PC-3 (cell line): ENCODE measurements at regions not wholly inside any gene's neighbourhood (a gene's known extent, or its start where the extent isn't known, plus 50 kb on each side); places are given as distances from the start of the nearest gene placed in this dataset.
A peak's percentile ranks its signal among the peaks of the same experiment; 100 is the strongest.

Experiments used
- ATAC-seq: fragments of 200-7000 bp; cut with Tn5 transposase; 2 replicates; pipeline ENCODE4 v1.9.1; 2020; ENCODE audit warnings: mild to moderate bottlenecking, moderate library complexity
- BruUV-seq: library from RNA; stranded (reverse); fragments of 400-500 nt; replicated peaks from 2 replicates; lab custom pipeline; 2021; lab: Mats Ljungman, UMichigan
- CTCF ChIA-PET: fragments of 300-600 bp; sonication (Branson Sonifier 250); formaldehyde crosslinking; loops from one replicate; lab custom pipeline; 2022; ENCODE audit warnings: antibody characterized with exemption; lab: Charles Lee
- POLR2A ChIA-PET: fragments of 300-600 bp; sonication (Branson Sonifier 250); formaldehyde crosslinking; loops from one replicate; lab custom pipeline; 2022; ENCODE audit warnings: antibody characterized with exemption; ENCODE audit not compliant: unreplicated experiment; lab: Charles Lee
- DNase-seq: peaks from one replicate; pipeline ENCODE4 v3.0.0-alpha.2; 2015
- H2AFZ ChIP-seq: fragments of 300-600 bp; sonication (generic); 2 replicates; pipeline ENCODE4 v1.6.0; 2016; ENCODE audit warnings: antibody characterized with exemption, low read length
- H3F3A ChIP-seq: fragments of 300-600 bp; sonication (generic); one replicate; pipeline ENCODE4 v1.6.0; 2017; ENCODE audit warnings: antibody characterized with exemption, low read length, control low read depth, mild to moderate bottlenecking; ENCODE audit not compliant: unreplicated experiment
- H3K27ac ChIP-seq: fragments of 300-600 bp; sonication (generic); 2 replicates; pipeline ENCODE4 v1.5.1; 2016; ENCODE audit warnings: mild to moderate bottlenecking, low read length
- H3K27me3 ChIP-seq: fragments of 300-600 bp; sonication (generic); 2 replicates; pipeline ENCODE4 v1.6.1; 2016; ENCODE audit warnings: low read length, mixed read lengths
- H3K36me3 ChIP-seq: fragments of 300-600 bp; sonication (generic); 2 replicates; pipeline ENCODE4 v1.6.1; 2016; ENCODE audit warnings: low read depth, mixed run types, low read length, mixed read lengths
- H3K4me1 ChIP-seq: fragments of 300-600 bp; sonication (generic); 2 replicates; pipeline ENCODE4 v1.5.1; 2016; ENCODE audit warnings: low read length; ENCODE audit not compliant: insufficient read depth
- H3K4me2 ChIP-seq: fragments of 300-600 bp; sonication (generic); 2 replicates; pipeline ENCODE4 v1.6.0; 2016; ENCODE audit warnings: low read length
- H3K4me3 ChIP-seq: fragments of 300-600 bp; sonication (generic); 2 replicates; pipeline ENCODE4 v1.5.1; 2016; ENCODE audit warnings: mild to moderate bottlenecking, low read length, mixed read lengths
- H3K79me2 ChIP-seq: fragments of 300-600 bp; sonication (generic); 2 replicates; pipeline ENCODE4 v1.6.1; 2017; ENCODE audit warnings: low read length, mixed read lengths
- H3K9ac ChIP-seq: fragments of 300-600 bp; sonication (generic); 2 replicates; pipeline ENCODE4 v1.6.0; 2016; ENCODE audit warnings: mild to moderate bottlenecking, low read length
- H3K9me2 ChIP-seq: fragments of 300-600 bp; sonication (generic); replicated peaks from 2 replicates; pipeline ENCODE4 v1.6.1; 2016; ENCODE audit warnings: mixed run types, low read length, mixed read lengths
- H3K9me3 ChIP-seq: fragments of 300-600 bp; sonication (generic); 2 replicates; pipeline ENCODE4 v1.6.1; 2016; ENCODE audit warnings: low read length, mixed read lengths
- H4K20me1 ChIP-seq: fragments of 300-600 bp; sonication (generic); 2 replicates; pipeline ENCODE4 v1.6.1; 2016; ENCODE audit warnings: low read length, mixed read lengths
- EZH2 ChIP-seq: fragments of 300-600 bp; sonication (generic); IDR thresholded peaks from one replicate; pipeline ENCODE4 v1.6.1; 2017; ENCODE audit warnings: antibody characterized with exemption, mild to moderate bottlenecking, low read length; ENCODE audit not compliant: unreplicated experiment
- EZH2phosphoT487 ChIP-seq: fragments of 300-600 bp; sonication (generic); IDR thresholded peaks from 2 replicates; pipeline ENCODE4 v1.6.1; 2018; ENCODE audit warnings: mild to moderate bottlenecking, antibody characterized with exemption, low read length, borderline replicate concordance
- intact Hi-C: fragments of 100-400 bp; cut with micrococcal nuclease; formaldehyde crosslinking; loops from 2 replicates; pipeline ENCODE4 v1.9.0; 2023
- TF ChIP-seq, protein P1 (sequence below): fragments of 300-600 bp; sonication (generic); conservative IDR thresholded peaks from 2 replicates; pipeline ENCODE4 v1.5.1; 2017; ENCODE audit warnings: antibody characterized with exemption, low read depth, mild to moderate bottlenecking, low read length

DNA sequence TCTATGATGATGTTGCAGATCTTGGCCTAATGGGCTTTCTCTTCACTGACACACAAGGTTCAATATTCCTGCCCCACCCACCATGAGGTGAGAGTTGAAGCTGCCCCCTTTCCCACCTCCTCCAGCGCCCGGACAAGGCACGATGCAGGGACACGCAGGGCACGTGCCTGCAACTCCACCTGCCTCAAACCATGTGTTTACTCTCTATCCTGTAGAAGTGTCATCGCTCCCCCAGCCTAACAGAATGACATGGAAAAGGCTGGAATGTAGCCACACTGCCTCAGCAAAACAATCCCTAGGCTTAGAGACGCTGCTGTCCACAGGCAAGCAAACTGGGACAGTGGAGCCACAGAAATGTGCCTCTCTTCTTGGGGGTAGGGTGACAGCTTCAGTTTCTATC, 92.9 kb upstream of the SOD1 start:
- Histone ChIP-seq H3K27me3 (no peaks in the 10 kb centered on the region), H3F3A (no peaks in the 10 kb centered on the region), H4K20me1 (no peaks in the 10 kb centered on the region), H2AFZ (no peak overlapping the region), H3K9ac (no peak overlapping the region), H3K4me2 (no peak overlapping the region), H3K36me3 (no peaks in the 10 kb centered on the region), H3K9me2 (no peaks in the 10 kb centered on the region), H3K27ac (no peak overlapping the region), H3K4me3 (no peak overlapping the region), H3K9me3 (no peaks in the 10 kb centered on the region), H3K4me1 (no peaks in the 10 kb centered on the region), H3K79me2 (no peaks in the 10 kb centered on the region)
- POLR2A ChIA-PET: no interaction called here
- intact Hi-C loops: no loop called here
- DNase-seq (no peak), ATAC-seq (no peak)
- CTCF ChIA-PET: no interaction called here
- TF ChIP-seq EZH2 (no peak), EZH2phosphoT487 (no peak)
- TF ChIP-seq, protein P1, sequence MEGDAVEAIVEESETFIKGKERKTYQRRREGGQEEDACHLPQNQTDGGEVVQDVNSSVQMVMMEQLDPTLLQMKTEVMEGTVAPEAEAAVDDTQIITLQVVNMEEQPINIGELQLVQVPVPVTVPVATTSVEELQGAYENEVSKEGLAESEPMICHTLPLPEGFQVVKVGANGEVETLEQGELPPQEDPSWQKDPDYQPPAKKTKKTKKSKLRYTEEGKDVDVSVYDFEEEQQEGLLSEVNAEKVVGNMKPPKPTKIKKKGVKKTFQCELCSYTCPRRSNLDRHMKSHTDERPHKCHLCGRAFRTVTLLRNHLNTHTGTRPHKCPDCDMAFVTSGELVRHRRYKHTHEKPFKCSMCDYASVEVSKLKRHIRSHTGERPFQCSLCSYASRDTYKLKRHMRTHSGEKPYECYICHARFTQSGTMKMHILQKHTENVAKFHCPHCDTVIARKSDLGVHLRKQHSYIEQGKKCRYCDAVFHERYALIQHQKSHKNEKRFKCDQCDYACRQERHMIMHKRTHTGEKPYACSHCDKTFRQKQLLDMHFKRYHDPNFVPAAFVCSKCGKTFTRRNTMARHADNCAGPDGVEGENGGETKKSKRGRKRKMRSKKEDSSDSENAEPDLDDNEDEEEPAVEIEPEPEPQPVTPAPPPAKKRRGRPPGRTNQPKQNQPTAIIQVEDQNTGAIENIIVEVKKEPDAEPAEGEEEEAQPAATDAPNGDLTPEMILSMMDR: no peak
- BruUV-seq: no TSS peak

DNA sequence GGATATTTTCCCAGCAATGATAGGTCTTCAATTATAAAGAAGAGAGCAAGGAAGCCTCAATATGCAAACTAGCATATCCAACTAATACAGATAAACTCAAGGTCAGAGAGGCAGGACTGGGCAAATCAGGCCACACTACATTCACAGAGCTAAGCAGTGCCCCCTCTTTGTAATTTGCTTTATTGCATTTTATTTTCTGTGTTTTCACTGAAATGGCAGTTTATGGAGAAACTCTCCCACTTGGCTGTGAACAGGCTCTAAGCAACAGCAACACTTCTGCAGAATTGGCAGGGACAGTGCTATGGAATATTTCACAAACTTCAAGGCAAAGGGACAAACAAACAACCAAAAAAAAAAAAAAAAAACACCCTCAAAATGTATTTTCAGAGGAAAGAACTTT, 93.4 kb upstream of the SOD1 start:
- Histone ChIP-seq H3K79me2 (no peaks in the 10 kb centered on the region), H3K9me2 (no peaks in the 10 kb centered on the region), H3K9ac (no peak overlapping the region), H3K4me2 (no peak overlapping the region), H3K4me3 (no peak overlapping the region), H2AFZ (no peak overlapping the region), H3F3A (no peaks in the 10 kb centered on the region), H3K4me1 (no peaks in the 10 kb centered on the region), H3K27ac (no peak overlapping the region), H3K36me3 (no peaks in the 10 kb centered on the region), H3K27me3 (no peaks in the 10 kb centered on the region), H4K20me1 (no peaks in the 10 kb centered on the region), H3K9me3 (no peaks in the 10 kb centered on the region)
- DNase-seq (peak; percentile 38), ATAC-seq (peak; percentile 22; the same call in 1 of the 2 replicates)
- POLR2A ChIA-PET: no interaction called here
- no TSS peak for BruUV-seq
- TF ChIP-seq, protein P1: peak; percentile 41; the same call in 1 of the 2 replicates
- no peak for TF ChIP-seq EZH2
- CTCF ChIA-PET: interaction anchor here (0.6 kb wide), 1 partner anchor 175 kb away, joined by 3 read pairs; no protein-coding TSS in a partner anchor
- intact Hi-C loops: no loop called here

DNA sequence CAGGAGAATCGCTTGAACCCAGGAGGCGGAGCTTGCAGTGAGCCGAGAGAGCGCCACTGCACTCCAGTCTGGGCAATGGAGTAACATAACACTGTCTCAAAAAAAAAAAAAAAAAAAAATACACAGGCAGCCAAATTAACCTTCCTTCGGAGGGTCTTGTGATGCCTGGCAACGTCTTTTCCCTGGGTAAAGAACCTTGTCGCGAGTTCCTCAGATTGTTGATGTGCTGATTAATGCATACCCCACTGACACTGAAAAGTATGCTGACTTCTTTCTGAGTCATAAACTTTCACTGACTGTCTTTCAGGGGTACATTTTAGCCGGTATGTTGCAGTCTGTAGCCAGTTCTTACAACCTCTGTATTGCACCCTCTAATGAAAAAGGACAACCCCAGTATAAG, 95.1 kb upstream of the SOD1 start:
- H3K79me2 ChIP-seq: no peaks in the 10 kb centered on the region
- no peak overlapping the region for H3K9ac ChIP-seq
- H3F3A ChIP-seq: no peaks in the 10 kb centered on the region
- no peak overlapping the region for H2AFZ ChIP-seq
- H3K4me1 ChIP-seq: no peaks in the 10 kb centered on the region
- DNase-seq (peak; percentile 32), ATAC-seq (no peak)
- intact Hi-C loops: no loop called here
- no peak overlapping the region for H3K27ac ChIP-seq
- H3K4me3 ChIP-seq: no peak overlapping the region
- POLR2A ChIA-PET: no interaction called here
- H3K9me3 ChIP-seq: no peaks in the 10 kb centered on the region
- no peaks in the 10 kb centered on the region for H4K20me1 ChIP-seq
- BruUV-seq: no TSS peak
- H3K4me2 ChIP-seq: no peak overlapping the region
- CTCF ChIA-PET: no interaction called here
- no peaks in the 10 kb centered on the region for H3K36me3 ChIP-seq
- no peaks in the 10 kb centered on the region for H3K27me3 ChIP-seq
- no peak for TF ChIP-seq EZH2phosphoT487
- TF ChIP-seq, protein P1: no peak
- TF ChIP-seq EZH2: no peak
- no peaks in the 10 kb centered on the region for H3K9me2 ChIP-seq
